Kasumi-1 (cell line): ENCODE measurements at regions not wholly inside any gene's neighbourhood (a gene's known extent, or its start where the extent isn't known, plus 50 kb on each side); places are given as distances from the start of the nearest gene placed in this dataset.
"Not testable (repeated sequence)": the region's sequence is repeated elsewhere in the genome, so short reads cannot be mapped to it uniquely, and the experiment has no call there.

Experiments used
- DNase-seq, 2 experiments: peaks; one replicate each; lab custom pipeline; 2025; lab: John Stamatoyannopoulos, UW

DNA sequence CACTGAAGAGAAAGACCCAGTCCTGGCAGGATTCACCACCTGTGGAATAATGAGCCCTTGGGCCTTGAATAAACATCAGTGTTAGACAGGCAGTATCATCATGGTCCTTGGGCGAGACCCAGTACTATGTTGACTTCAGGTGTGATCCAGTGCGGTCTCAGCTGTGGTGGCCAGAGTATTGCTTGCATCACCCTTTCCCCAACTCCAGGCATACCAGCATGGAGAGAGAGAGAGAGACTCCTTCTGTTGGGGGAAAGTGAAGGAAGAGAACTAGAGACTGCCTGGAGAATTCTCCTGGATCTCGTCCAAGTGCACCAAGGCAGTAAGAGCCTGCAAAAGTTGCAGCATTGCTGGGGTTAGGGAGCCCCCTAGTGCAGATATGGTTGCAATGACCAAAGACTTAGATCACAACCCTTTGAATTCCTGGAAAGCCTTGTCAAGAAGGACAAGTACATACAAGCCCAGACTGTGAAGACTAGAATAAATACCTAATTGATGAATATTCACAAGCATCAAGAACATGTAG is 61.1 kb upstream of the VAMP7 start:
- peak; percentile 65 to 66 for DNase-seq

- no peak for DNase-seq
Measured at GRCh38 chrX:155819525-155819924, 61.6 kb upstream of the VAMP7 start.

DNA sequence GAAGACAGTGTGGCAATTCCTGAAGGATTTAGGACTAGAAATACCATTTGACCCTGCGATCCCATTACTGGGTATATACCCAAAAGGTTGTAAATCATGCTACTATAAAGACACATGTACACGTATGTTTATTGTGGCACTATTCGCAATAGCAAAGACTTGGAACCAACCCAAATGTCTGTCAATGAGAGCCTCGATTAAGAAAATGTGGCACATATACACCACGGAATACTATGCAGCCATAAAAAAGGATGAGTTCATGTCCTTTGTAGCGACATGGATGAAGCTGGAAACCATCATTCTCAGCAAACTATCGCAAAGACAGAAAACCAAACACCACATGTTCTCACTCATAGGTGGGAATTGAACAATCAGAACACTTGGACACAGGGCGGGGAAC is 66.8 kb upstream of the VAMP7 start:
- DNase-seq: not testable (repeated sequence)

DNA sequence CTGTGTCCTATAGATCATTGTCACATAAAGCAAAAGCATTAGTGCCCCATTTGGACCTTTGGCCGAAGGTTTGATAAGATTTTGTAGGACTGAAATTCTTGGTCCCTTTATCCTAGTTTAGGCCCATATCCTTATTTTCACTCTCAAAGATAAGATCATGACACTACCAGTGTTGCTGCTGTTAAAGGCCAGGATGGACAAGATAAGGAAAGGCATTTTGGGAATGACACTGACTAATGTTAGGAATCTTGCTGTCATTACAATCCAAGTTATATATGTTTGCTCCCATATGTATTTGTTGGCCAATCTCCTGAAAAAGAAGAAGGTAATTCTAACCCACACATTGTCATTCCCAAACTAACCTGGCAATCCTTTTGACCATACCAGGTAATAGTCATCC is 101.3 kb upstream of the VAMP7 start:
- DNase-seq: no peak

DNA sequence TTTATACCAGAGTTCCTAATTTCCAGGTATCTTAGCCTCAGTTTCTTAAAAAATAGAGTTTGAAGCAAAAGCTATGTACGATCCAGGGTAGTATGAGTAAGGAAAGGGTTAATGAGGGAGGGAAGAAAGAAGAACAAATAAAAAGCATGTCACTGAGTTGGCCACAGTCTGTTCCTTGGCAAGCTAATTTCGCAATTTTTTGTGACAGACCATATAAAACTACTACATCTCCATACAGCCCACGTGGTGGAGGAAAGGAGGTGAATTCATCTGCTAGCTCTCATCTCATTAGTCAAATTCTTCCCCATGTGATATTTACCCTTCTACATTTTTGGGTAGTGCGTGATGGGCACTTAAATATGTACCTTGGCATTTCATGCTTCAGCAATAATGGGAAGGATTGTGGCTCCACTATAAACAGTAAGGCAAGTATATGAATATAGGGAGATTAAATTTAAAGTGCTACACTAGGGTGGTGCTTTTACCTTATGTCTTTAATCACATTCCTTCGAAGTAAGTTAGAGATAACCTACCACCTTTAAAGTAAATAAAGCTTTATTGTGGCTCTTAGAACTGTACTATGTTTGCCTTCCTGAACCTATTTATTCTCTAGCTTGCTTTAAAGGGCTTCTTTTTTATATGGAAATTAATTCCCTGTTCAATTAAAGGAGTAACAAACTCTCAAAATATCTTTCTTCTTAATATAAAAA is 102.1 kb upstream of the VAMP7 start:
- DNase-seq: peak in 1 of 2 experiments; percentile 0

DNA sequence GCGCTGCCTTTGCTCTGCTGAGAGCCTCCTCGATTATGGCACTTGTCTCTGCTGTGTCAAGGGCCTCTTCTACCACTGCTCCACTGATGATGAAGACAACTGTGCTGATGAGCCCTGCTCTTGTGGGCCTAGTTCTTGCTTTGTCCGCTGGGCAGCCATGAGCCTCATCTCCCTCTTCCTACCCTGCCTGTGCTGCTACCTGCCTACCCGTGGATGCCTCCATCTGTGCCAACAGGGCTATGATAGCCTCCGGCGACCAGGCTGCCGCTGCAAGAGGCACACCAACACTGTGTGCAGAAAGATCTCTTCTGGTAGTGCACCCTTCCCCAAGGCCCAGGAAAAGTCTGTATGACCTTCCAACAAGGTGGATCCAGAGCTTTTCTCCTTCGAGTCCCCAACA is 106.8 kb upstream of the VAMP7 start:
- DNase-seq: no peak

DNA sequence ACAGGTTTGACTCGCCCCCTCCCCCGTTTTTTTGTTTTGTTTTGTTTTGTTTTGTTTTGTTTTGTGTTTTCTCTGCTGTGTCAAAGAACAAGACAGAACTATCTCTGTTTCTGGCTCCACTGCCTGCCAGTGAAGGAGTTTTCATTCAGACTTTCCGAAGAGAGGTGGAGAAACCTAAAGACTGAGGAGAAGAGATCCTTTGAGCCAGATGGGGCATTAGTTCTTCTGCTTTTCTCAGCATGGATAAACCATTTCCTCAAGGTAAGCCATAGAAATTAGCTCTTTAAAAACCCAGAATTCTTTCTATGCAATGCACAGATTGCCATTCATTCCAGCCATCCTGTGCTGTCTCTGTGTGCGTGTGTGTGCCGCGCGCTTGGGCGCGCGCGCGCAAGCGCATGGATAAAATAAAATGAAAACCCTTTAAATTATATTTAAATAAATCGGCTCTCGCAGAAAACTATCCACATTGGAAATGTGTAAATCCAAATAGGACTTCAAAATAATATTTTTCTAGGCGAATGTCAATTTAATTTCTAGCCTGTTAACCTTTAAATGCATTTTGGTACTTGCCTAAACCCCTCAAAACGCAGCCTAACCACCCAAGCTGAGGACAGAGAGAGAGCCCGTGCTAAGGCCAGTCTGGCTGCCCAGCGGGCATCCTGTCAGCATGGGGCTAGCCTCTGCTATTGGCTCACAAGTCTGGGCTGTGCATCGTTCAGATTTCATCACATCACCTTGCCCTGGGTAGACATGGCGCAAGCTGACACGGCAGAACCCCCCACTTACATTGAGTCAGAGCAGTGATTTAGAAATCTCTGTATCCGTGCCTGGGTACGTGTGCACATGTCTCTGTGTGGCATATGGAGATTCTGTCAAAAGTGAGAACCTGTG is 113.0 kb upstream of the VAMP7 start:
- DNase-seq: no peak

DNA sequence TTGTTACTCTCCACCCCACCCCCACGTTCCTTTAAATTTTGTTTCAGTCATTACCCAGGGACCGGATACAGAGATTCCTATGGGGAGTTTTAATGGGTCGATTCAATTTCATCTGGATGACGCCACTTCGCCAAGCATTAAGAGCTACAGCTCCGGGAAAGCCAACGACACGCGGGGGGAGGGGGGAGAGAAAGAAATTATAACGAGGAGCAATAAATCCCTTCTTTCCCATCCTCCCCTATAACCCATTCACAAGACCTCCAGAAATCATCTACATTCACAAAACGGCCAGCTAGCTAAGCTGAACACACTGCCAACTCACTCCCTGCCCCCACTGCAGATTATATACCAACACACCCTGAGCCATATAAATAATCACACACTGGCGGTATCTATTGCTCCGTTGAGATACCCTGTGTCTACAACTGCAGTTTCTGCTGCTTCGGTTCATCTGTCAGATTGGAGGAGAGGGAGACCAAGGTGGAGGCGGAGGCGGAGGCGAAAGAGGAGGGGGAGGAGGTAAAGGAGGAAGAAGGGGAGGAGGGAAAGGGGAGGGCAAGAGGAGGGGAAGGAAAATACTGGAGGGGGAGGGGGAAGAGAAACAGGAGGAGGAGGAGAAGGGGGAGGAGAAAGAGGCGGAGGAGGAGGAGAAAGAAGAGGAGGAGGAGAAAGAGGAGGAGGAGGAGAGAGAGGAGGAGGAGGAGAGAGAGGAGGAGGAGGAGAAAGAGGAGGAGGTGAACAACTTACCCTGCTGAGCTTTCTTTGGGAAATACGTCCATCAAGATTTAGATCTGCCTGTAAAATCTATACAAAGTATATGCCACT is 113.9 kb upstream of the VAMP7 start:
- no peak for DNase-seq

- no peak for DNase-seq
Measured at GRCh38 chrX:155766321-155766720, 114.8 kb upstream of the VAMP7 start.

DNA sequence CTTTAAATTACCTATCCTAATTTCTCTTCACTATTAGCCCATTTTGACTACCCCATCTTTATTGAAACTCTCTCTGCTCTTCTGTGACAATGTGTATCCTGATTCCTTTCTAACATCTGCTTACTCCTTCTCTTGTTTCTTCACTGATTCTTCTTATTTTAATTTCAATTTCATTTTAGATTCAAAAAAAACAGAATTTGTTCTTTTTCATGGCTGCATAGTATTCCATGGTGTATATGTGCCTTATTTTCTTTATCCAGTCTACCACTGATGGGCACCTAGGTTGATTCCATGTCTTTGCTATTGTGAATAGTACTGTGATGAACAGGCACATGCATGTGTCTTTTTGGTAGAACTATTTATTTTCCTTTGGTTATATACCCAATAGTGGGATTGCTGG is 120.0 kb upstream of the VAMP7 start:
- DNase-seq: no peak

DNA sequence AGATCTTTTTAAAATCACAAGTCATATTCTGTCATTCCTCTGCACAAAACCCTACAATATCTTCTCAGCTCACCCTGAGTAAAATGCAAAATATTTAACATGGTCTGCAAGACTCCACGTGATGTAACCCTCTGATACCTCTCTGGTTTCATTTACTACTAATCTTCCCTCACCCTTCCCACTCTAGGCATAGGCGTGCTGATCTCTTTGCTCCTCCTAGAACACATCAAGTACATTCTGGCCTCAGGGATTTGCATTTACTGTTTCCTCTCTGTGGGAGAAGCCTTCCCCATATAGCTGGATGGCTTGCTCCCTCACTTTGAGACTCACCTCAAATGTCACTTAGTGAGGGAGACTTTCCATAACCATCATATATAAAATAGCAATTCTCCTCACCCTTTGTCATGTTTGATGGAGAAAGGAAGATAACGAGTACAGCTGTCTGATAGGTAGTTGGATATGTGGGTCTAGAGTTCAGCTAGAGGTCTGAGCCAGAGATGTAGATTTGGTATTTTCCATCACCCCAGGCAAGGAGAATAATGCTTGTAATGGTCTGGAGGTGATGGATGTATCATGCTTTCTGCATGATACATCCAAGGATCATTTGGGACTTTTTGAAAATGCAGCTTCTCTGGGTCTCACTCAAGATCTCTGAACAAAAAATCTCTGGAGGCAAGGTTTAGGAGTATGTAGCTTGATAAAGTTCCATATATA is 123.9 kb upstream of the VAMP7 start:
- no peak for DNase-seq

- no peak for DNase-seq
Measured at GRCh38 chrX:155755706-155756337, 125.3 kb upstream of the VAMP7 start.

GRCh38 chrX:155751131-155751530 is 130.0 kb upstream of the VAMP7 start:
- DNase-seq: no peak

- no peak for DNase-seq
Measured at GRCh38 chrX:155747520-155747919, 133.6 kb upstream of the VAMP7 start.

DNA sequence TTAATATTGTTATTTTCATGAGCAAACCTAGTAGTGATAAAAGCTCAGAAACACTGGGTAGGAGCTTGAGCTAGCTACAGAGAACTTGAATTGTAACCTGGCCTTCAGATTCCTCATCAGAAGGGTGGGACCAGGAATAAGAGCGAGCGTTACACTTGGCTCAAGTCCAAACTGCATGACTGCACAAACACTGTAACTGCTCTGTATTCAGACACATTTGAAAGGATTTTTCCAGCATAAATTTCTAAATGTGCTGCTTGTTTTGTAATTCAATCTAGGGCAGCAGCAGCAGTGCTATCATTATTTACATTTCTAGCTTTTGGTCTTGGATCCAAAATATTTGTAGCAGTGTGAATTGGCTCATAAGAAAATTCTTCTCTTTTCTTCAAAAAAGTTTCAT is 133.0 kb upstream of the TMLHE start:
- no peak for DNase-seq

DNA sequence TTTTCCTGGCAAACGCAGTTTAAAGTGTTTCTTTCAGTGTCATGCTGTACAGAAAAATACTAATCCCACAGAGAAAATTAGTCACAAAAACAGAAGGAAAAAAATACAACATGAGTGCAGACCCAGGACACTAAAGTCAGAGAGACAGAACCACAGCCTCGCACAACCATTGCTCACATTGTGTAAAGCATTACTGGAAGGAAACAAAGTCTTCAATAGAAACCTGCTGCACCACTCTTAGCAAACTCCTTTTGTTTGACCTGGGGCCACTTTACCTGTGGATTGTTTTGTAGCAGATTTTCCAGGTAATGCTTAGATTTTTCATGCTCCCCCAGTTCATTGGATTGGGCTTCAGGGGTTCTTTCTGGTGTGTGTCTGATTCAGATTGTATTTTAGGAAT is 131.8 kb upstream of the TMLHE start:
- DNase-seq: no peak

GRCh38 chrX:155728335-155728734 is 115.6 kb upstream of the TMLHE start:
- DNase-seq: not testable (repeated sequence)

DNA sequence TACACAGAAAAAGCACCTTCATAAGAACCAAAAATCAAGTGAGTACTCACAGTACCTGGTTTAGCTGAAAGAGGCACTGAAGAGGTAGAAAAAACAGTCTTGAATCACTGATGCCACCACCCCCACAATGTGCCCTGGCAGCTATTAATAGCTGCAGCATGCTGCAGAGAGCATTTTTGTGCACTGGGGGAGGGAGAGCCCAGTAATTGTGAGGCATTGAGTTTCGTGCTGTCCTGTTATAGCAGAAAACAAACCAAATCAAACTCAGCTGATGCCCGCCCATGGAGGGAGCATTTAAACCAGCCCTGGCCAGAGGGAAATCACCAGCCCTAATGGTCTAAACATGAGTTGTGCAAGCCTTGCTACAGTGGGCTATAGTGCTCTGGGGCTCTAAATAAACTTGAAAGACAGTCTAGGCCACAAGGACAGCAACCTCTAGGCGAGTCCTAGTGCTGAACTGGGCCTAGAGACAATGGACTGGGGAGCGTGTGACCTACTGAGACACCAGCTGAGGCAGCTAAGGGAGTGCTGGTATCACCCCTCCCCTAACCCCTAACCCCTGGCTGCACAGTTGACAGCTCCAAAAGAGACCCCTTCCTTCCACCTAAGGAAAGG is 106.3 kb upstream of the TMLHE start:
- no peak for DNase-seq

DNA sequence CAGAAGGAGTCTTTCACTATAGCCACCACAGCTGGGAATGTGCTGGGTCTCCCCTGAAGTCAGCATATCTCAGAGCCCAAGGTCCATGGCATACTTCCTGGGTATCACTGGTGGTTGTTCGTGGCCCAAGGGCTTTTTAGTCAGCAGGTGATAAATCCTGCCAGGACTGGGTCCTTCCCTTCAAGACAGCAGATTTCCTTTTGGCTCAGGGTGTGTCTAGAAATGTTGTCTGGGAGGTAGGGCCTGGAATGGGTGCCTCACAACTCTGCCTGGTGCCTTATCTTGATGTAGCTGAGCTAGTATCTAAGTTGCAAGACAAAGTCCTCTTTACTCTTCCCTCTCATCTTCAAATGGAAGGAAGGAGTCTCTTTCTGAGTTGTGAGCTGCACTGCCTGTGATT is 102.4 kb upstream of the TMLHE start:
- DNase-seq: no peak

GRCh38 chrX:155695419-155695818 is 82.7 kb upstream of the TMLHE start:
- DNase-seq: no peak

GRCh38 chrX:155694649-155695048 is 81.9 kb upstream of the TMLHE start:
- no peak for DNase-seq
